GM21423 (cell line): ENCODE measurements at regions not wholly inside any gene's neighbourhood (a gene's known extent, or its start where the extent isn't known, plus 50 kb on each side); places are given as distances from the start of the nearest gene placed in this dataset.
"Not testable (repeated sequence)": the region's sequence is repeated elsewhere in the genome, so short reads cannot be mapped to it uniquely, and the experiment has no call there.

ENCODE experiments used
- ATAC-seq: cut with Tn5 transposase; IDR thresholded peaks from one replicate; pipeline ENCODE4 v1.9.1; 2021; ENCODE audit warnings: mild to moderate bottlenecking, moderate library complexity; ENCODE audit not compliant: unreplicated experiment

- not testable (repeated sequence) for ATAC-seq
Observed at GRCh38 chr1:843946-844345, 79.8 kb upstream of the SAMD11 start.

- no peak for ATAC-seq
Observed at GRCh38 chr1:844472-845026, 79.2 kb upstream of the SAMD11 start.

GRCh38 chr1:845641-846040 lies 78.1 kb upstream of the SAMD11 start:
- not testable (repeated sequence) for ATAC-seq

GRCh38 chr1:849873-850272 lies 73.8 kb upstream of the SAMD11 start:
- not testable (repeated sequence) for ATAC-seq

GRCh38 chr1:850318-850717 lies 73.4 kb upstream of the SAMD11 start:
- not testable (repeated sequence) for ATAC-seq

- ATAC-seq, result not testable (repeated sequence)
Observed at GRCh38 chr1:851398-851797, 72.3 kb upstream of the SAMD11 start.

GRCh38 chr1:851841-852240 lies 71.9 kb upstream of the SAMD11 start:
- ATAC-seq, result not testable (repeated sequence)

- ATAC-seq, result not testable (repeated sequence)
Observed at GRCh38 chr1:855202-855981, 68.3 kb upstream of the SAMD11 start.

GRCh38 chr1:856541-857057 lies 67.1 kb upstream of the SAMD11 start:
- not testable (repeated sequence) for ATAC-seq

GRCh38 chr1:857926-858648 lies 65.6 kb upstream of the SAMD11 start:
- ATAC-seq, result not testable (repeated sequence)

- not testable (repeated sequence) for ATAC-seq
Observed at GRCh38 chr1:858649-859041, 65.1 kb upstream of the SAMD11 start.

- not testable (repeated sequence) for ATAC-seq
Observed at GRCh38 chr1:860941-861340, 62.8 kb upstream of the SAMD11 start.

GRCh38 chr1:861714-862113 lies 62.0 kb upstream of the SAMD11 start:
- no peak for ATAC-seq

GRCh38 chr1:862601-863000 lies 61.1 kb upstream of the SAMD11 start:
- not testable (repeated sequence) for ATAC-seq

GRCh38 chr1:865633-866032 lies 58.1 kb upstream of the SAMD11 start:
- peak; percentile 62 for ATAC-seq

GRCh38 chr1:866095-866494 lies 57.6 kb upstream of the SAMD11 start:
- no peak for ATAC-seq

- not testable (repeated sequence) for ATAC-seq
Observed at GRCh38 chr1:866631-867299, 57.0 kb upstream of the SAMD11 start.

GRCh38 chr1:867550-867949 lies 56.2 kb upstream of the SAMD11 start:
- not testable (repeated sequence) for ATAC-seq

GRCh38 chr1:869499-870244 lies 54.1 kb upstream of the SAMD11 start:
- no peak for ATAC-seq
